Esophagus (tissue), 2 donors: ENCODE measurements at regions not wholly inside any gene's neighbourhood (a gene's known extent, or its start where the extent isn't known, plus 50 kb on each side); places are given as distances from the start of the nearest gene placed in this dataset.
A peak's percentile ranks its signal among the peaks of the same experiment; 100 is the strongest.

Experiments used
- H3K27ac ChIP-seq, 2 donors: one replicate each; pipeline ENCODE4 v1.5.1; 2013; ENCODE audit warnings: low read depth in 2 of 2, mild to moderate bottlenecking in 2 of 2, inconsistent platforms in 1 of 2, low read length in 1 of 2, moderate library complexity in 1 of 2
- H3K27me3 ChIP-seq, 2 donors: one replicate each; pipeline ENCODE4 v1.6.1; 2013; ENCODE audit warnings: low read length in 2 of 2, control low read depth in 1 of 2, mild to moderate bottlenecking in 1 of 2; ENCODE audit not compliant: insufficient read depth in 2 of 2, control insufficient read depth in 1 of 2
- H3K36me3 ChIP-seq, 2 donors: one replicate each; pipeline ENCODE4 v1.6.1; 2013; ENCODE audit warnings: low read length in 1 of 2; ENCODE audit not compliant: control insufficient read depth in 2 of 2, insufficient read depth in 2 of 2
- H3K4me1 ChIP-seq, 2 donors: one replicate each; pipeline ENCODE4 v1.6.1; 2013; ENCODE audit warnings: low read length in 1 of 2; ENCODE audit not compliant: control insufficient read depth in 2 of 2, insufficient read depth in 2 of 2
- H3K4me3 ChIP-seq, 2 donors: one replicate each; pipeline ENCODE4 v1.5.1; 2013; ENCODE audit warnings: low read length in 2 of 2, mild to moderate bottlenecking in 2 of 2, low read depth in 1 of 2, moderate library complexity in 1 of 2
- H3K9me3 ChIP-seq, 2 donors: one replicate each; pipeline ENCODE4 v1.6.1; 2013; ENCODE audit warnings: mild to moderate bottlenecking in 2 of 2, low read depth in 1 of 2, low read length in 1 of 2, moderate library complexity in 1 of 2; ENCODE audit not compliant: control insufficient read depth in 2 of 2, insufficient read depth in 1 of 2
- WGBS, 2 donors: extraction: QIAGEN DNeasy Blood & Tissue Kit; methylation state at CpG; one replicate each; pipeline ENCODE4 v1.1.7; 2013; 5-methylcytosine and 5-hydroxymethylcytosine counted together
- donor health status: healthy with polysubstance abuse.
- donor health status: Bipolar disorder and iron deficiency.

GRCh38 chr6:56852260-56853010, 102.5 kb upstream of the BEND6 start:
- WGBS, 2 donors = 45 to 51% methylated on average over 6 of the region's 6 CpGs
- peaks cover 3 to 6% of the 10 kb centered on the region in 2 donors for H3K4me1 ChIP-seq
- no peaks in the 10 kb centered on the region for H3K36me3 ChIP-seq
- no peaks in the 10 kb centered on the region for H3K27me3 ChIP-seq
- no peak overlapping the region for H3K27ac ChIP-seq
- H3K4me3 ChIP-seq = no peak overlapping the region
- H3K9me3 ChIP-seq = no peaks in the 10 kb centered on the region

DNA sequence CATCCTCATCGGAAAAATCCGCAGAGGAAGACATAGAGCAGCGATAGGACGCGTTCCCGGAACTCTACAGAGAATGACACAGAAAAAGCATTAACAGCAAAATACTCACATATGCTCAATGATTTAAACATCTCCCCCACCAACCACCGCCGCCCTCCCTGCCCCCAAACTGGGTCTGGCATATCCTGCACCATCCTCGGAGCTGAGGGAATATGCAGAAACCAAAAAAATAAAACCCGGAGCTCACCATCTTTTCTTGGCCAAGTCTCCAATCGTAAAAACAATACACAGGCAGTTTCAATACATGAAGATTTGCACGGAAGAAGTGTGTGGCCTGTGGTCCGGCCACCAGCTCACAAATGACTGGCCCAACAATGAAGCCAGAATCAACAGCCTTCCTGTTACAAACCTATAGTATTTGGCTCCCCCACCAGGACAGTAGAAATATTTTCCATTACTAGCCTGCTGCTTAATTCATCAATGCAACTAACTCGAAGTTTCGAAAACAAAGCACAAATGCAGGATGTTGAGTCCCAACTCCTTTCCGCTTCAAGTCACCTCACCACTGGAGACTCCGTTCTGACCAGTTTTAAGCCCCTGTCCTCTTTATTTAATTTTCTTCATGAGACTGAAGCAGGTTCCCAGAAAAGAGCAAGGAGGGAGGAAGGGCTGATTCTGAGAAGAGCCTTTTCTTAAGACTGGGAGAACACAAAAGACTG, 103.2 kb upstream of the BEND6 start:
- 3 to 6% methylated on average over 17 of the region's 17 CpGs for WGBS, 2 donors
- peak overlapping the region; percentile 32 to 48 for H3K4me3 ChIP-seq

DNA sequence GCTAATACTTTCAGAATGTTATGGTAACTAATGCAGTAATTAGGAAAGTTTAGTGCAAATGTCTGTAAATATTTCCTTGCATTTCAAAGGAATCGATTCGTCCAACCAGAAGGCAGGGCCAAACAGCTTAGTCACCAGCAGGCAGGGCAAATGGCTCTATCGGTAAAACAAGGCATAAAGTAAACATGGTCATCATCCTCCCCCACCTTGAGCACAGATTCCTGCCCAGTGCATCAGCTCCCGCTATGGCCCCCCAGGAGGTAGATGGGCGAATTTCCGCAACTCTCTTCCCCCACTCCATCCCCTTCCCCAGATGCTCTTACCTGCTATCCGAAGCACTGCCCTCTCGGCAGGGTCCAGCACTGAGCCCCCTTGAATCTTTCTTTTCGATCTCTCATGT, 103.8 kb upstream of the BEND6 start:
- Histone ChIP-seq H3K9me3 (no peaks in the 10 kb centered on the region), H3K36me3 (no peaks in the 10 kb centered on the region), H3K4me3 (peak overlapping the region; percentile 32 to 48), H3K27me3 (no peaks in the 10 kb centered on the region), H3K4me1 (peaks cover 3 to 6% of the 10 kb centered on the region in 2 donors), H3K27ac (peak overlapping the region in 1 of 2 donors; percentile 1)
- WGBS, 2 donors = 8% methylated on average over 9 of the region's 9 CpGs

More for the DNA sequence above, 103.2 kb upstream of the BEND6 start:
- Histone ChIP-seq H3K27me3 (no peaks in the 10 kb centered on the region), H3K27ac (no peak overlapping the region), H3K4me1 (peaks cover 3 to 6% of the 10 kb centered on the region in 2 donors), H3K9me3 (no peaks in the 10 kb centered on the region), H3K36me3 (no peaks in the 10 kb centered on the region)

DNA sequence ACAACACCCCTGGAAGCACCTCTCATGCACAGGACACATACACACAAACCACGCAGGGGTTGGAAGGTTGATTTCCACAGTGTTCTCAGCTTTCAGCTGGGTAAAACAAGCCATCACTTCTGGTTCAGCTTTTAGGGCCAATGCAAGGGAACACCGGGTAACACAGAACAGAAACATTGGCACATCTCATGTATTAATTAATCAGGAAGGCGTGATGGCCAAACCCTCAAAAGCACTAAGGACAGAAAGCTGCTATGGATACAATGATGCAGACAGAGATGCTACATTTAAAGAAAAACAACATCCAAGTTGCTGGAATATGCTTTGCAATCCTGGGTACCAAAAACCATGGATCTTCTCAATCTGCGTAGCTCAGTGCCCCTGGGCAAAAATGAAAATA, 104.3 kb upstream of the BEND6 start:
- WGBS, 2 donors = 53 to 62% methylated on average over 4 of the region's 4 CpGs
- H3K27ac ChIP-seq = no peak overlapping the region
- H3K27me3 ChIP-seq = no peaks in the 10 kb centered on the region
- no peaks in the 10 kb centered on the region for H3K9me3 ChIP-seq
- no peaks in the 10 kb centered on the region for H3K36me3 ChIP-seq
- peaks cover 3 to 6% of the 10 kb centered on the region in 2 donors for H3K4me1 ChIP-seq
- H3K4me3 ChIP-seq = peak overlapping the region in 1 of 2 donors; percentile 48

- WGBS, 2 donors = 74 to 87% methylated on average over 4 of the region's 4 CpGs
- Histone ChIP-seq H3K27me3 (no peaks in the 10 kb centered on the region), H3K27ac (no peak overlapping the region), H3K9me3 (no peaks in the 10 kb centered on the region), H3K4me3 (no peak overlapping the region), H3K4me1 (peaks cover 3 to 6% of the 10 kb centered on the region in 2 donors), H3K36me3 (no peaks in the 10 kb centered on the region)
Measured at GRCh38 chr6:56849896-56850295, 105.0 kb upstream of the BEND6 start.

- Histone ChIP-seq H3K4me3 (no peak overlapping the region), H3K27me3 (no peaks in the 10 kb centered on the region), H3K36me3 (no peaks in the 10 kb centered on the region), H3K9me3 (no peaks in the 10 kb centered on the region), H3K27ac (no peak overlapping the region), H3K4me1 (peaks cover 6 to 8% of the 10 kb centered on the region in 2 donors)
Measured at GRCh38 chr6:56848105-56848504, 106.8 kb upstream of the BEND6 start.

GRCh38 chr6:56845032-56845431, 109.9 kb upstream of the BEND6 start:
- peaks cover 0 to 5% of the 10 kb centered on the region in 2 donors for H3K4me1 ChIP-seq
- no peaks in the 10 kb centered on the region for H3K9me3 ChIP-seq
- no peaks in the 10 kb centered on the region for H3K27me3 ChIP-seq
- H3K27ac ChIP-seq = no peak overlapping the region
- H3K36me3 ChIP-seq = no peaks in the 10 kb centered on the region
- no peak overlapping the region for H3K4me3 ChIP-seq
- WGBS, 2 donors = 77 to 83% methylated on average over 3 of the region's 3 CpGs

GRCh38 chr6:56843476-56844349, 111.2 kb upstream of the BEND6 start:
- no peaks in the 10 kb centered on the region for H3K27me3 ChIP-seq
- peak overlapping the region; percentile 50 to 58 for H3K4me3 ChIP-seq
- no peaks in the 10 kb centered on the region for H3K9me3 ChIP-seq
- no peaks in the 10 kb centered on the region for H3K36me3 ChIP-seq
- WGBS, 2 donors = 1% methylated on average over 23 to 87 of the region's 87 CpGs
- H3K4me1 ChIP-seq = peaks cover 0 to 5% of the 10 kb centered on the region in 2 donors
- peak overlapping the region; percentile 65 for H3K27ac ChIP-seq

GRCh38 chr6:56842686-56843475, 112.0 kb upstream of the BEND6 start:
- Histone ChIP-seq H3K4me1 (peaks cover 0 to 5% of the 10 kb centered on the region in 2 donors), H3K4me3 (peak overlapping the region; percentile 50 to 58), H3K27ac (peak overlapping the region; percentile 65), H3K9me3 (no peaks in the 10 kb centered on the region), H3K27me3 (no peaks in the 10 kb centered on the region), H3K36me3 (no peaks in the 10 kb centered on the region)
- 8 to 10% methylated on average over 32 to 47 of the region's 47 CpGs for WGBS, 2 donors
